IMR-90 (cell line): ENCODE measurements at regions not wholly inside any gene's neighbourhood (a gene's known extent, or its start where the extent isn't known, plus 50 kb on each side); places are given as distances from the start of the nearest gene placed in this dataset.

ENCODE experiments used
- ATAC-seq: fragments of 200-7000 bp; cut with Tn5 transposase; 2 replicates; pipeline ENCODE4 v1.9.1; 2020; ENCODE audit warnings: low read depth, mild to moderate bottlenecking, moderate library complexity
- BruUV-seq: library from RNA; stranded (reverse); fragments of 400-500 nt; replicated peaks from 2 replicates; lab custom pipeline; 2021; lab: Mats Ljungman, UMichigan
- CTCF ChIA-PET: fragments of 300-600 bp; formaldehyde crosslinking; extraction: SDS; loops from one replicate; lab custom pipeline; 2021; ENCODE audit warnings: antibody characterized with exemption; lab: Yijun Ruan, JAX
- POLR2A ChIA-PET: fragments of 300-600 bp; sonication (Branson Sonifier 250); formaldehyde crosslinking; loops from one replicate; lab custom pipeline; 2022; ENCODE audit warnings: antibody characterized with exemption; ENCODE audit not compliant: unreplicated experiment; lab: Charles Lee
- DNase-seq: peaks from one replicate; pipeline ENCODE4 v3.0.0; 2013
- H2AFZ ChIP-seq: replicated peaks from 2 replicates; pipeline ENCODE3; 2013; ENCODE audit warnings: low read length, mild to moderate bottlenecking; ENCODE audit not compliant: poor library complexity
- H2AK5ac ChIP-seq: 2 replicates; pipeline ENCODE4 v1.6.1; 2013; ENCODE audit warnings: low read depth, low read length, inconsistent platforms
- H2AK9ac ChIP-seq: replicated peaks from 2 replicates; pipeline ENCODE3; 2013; ENCODE audit warnings: mild to moderate bottlenecking, low read depth, low read length, moderate library complexity; ENCODE audit not compliant: poor library complexity
- H2BK120ac ChIP-seq: 2 replicates; pipeline ENCODE4 v1.6.1; 2013; ENCODE audit warnings: low read depth, low read length, inconsistent platforms
- H2BK15ac ChIP-seq: 3 replicates; pipeline ENCODE4 v1.6.1; 2013; ENCODE audit warnings: low read depth, low read length, inconsistent platforms
- H2BK20ac ChIP-seq: 2 replicates; pipeline ENCODE4 v1.6.1; 2013; ENCODE audit warnings: low read depth, mild to moderate bottlenecking, inconsistent platforms, low read length, moderate library complexity
- H2BK5ac ChIP-seq: 2 replicates; pipeline ENCODE4 v1.6.1; 2013; ENCODE audit warnings: mild to moderate bottlenecking, low read depth, low read length, inconsistent platforms; ENCODE audit not compliant: poor library complexity, severe bottlenecking
- H3K14ac ChIP-seq: replicated peaks from 2 replicates; pipeline ENCODE4 v1.6.1; 2013; ENCODE audit warnings: low read depth, low read length, inconsistent platforms
- H3K18ac ChIP-seq: 2 replicates; pipeline ENCODE4 v1.6.1; 2013; ENCODE audit warnings: low read depth, low read length, control low read depth
- H3K23ac ChIP-seq: 2 replicates; pipeline ENCODE4 v1.6.1; 2013; ENCODE audit warnings: low read depth, low read length, inconsistent platforms
- H3K27ac ChIP-seq: 2 replicates; pipeline ENCODE4 v1.5.1; 2013; ENCODE audit warnings: mild to moderate bottlenecking, control low read depth, low read length; ENCODE audit not compliant: insufficient read depth
- H3K27me3 ChIP-seq: 2 replicates; pipeline ENCODE4 v1.6.1; 2013; ENCODE audit warnings: low read length; ENCODE audit not compliant: control insufficient read depth, insufficient read depth
- H3K36me3 ChIP-seq: 2 replicates; pipeline ENCODE4 v1.6.1; 2013; ENCODE audit warnings: low read length, mixed read lengths; ENCODE audit not compliant: control insufficient read depth, insufficient read depth
- H3K4ac ChIP-seq: 2 replicates; pipeline ENCODE4 v1.6.1; 2013; ENCODE audit warnings: low read depth, low read length, inconsistent platforms
- H3K4me1 ChIP-seq: 2 replicates; pipeline ENCODE4 v1.6.1; 2013; ENCODE audit warnings: low read length, mixed read lengths; ENCODE audit not compliant: control insufficient read depth, insufficient read depth
- H3K4me2 ChIP-seq: 2 replicates; pipeline ENCODE4 v1.6.1; 2013; ENCODE audit warnings: low read depth, mild to moderate bottlenecking, control low read depth, low read length, moderate library complexity
- H3K4me3 ChIP-seq: 2 replicates; pipeline ENCODE4 v1.5.1; 2013; ENCODE audit warnings: low read depth, mild to moderate bottlenecking, control low read depth, low read length, moderate library complexity; ENCODE audit not compliant: insufficient read depth
- H3K56ac ChIP-seq: 2 replicates; pipeline ENCODE4 v1.6.1; 2013; ENCODE audit warnings: low read length, inconsistent platforms; ENCODE audit not compliant: insufficient read depth; ENCODE audit errors: extremely low read depth
- H3K79me1 ChIP-seq, 2 experiments: 2 replicates each; pipeline ENCODE4 v1.6.1; 2013; ENCODE audit warnings: low read length in 2 of 2, inconsistent platforms in 1 of 2, low read depth in 1 of 2
- H3K9ac ChIP-seq: 2 replicates; pipeline ENCODE4 v1.6.1; 2013; ENCODE audit warnings: low read depth, low read length, control low read depth
- H3K9me1 ChIP-seq: 2 replicates; pipeline ENCODE4 v1.6.1; 2013; ENCODE audit warnings: low read length, inconsistent platforms; ENCODE audit not compliant: insufficient read depth
- H3K9me3 ChIP-seq: 2 replicates; pipeline ENCODE4 v1.6.1; 2013; ENCODE audit warnings: low read length; ENCODE audit not compliant: control insufficient read depth, insufficient read depth
- H4K20me1 ChIP-seq: 2 replicates; pipeline ENCODE4 v1.6.1; 2013; ENCODE audit warnings: low read length, inconsistent platforms; ENCODE audit not compliant: insufficient read depth
- H4K5ac ChIP-seq: 2 replicates; pipeline ENCODE4 v1.6.1; 2013; ENCODE audit warnings: mild to moderate bottlenecking, low read depth, low read length, control low read depth
- H4K8ac ChIP-seq, 2 experiments: 2 replicates each; pipeline ENCODE4 v1.6.1; 2013; ENCODE audit warnings: low read depth in 2 of 2, low read length in 2 of 2, control low read depth in 1 of 2, inconsistent platforms in 1 of 2
- H4K91ac ChIP-seq: 2 replicates; pipeline ENCODE4 v1.6.1; 2013; ENCODE audit warnings: low read depth, low read length, inconsistent platforms; ENCODE audit not compliant: insufficient read depth
- BHLHE40 ChIP-seq: fragments of 150-350 bp; IDR thresholded peaks from 2 replicates; pipeline ENCODE4 v1.6.1; 2016; ENCODE audit warnings: mild to moderate bottlenecking, low read depth, low read length
- CEBPB ChIP-seq: IDR thresholded peaks from 2 replicates; pipeline ENCODE4 v1.6.1; 2012; ENCODE audit warnings: low read depth, low read length, improper control_type of control experiment
- CHD1 ChIP-seq: IDR thresholded peaks from 2 replicates; pipeline ENCODE4 v1.6.1; 2012; ENCODE audit warnings: low read depth, low read length, improper control_type of control experiment
- FOS ChIP-seq: fragments of 150-350 bp; IDR thresholded peaks from 2 replicates; pipeline ENCODE4 v1.6.1; 2016; ENCODE audit warnings: low read depth, low read length
- MAFK ChIP-seq: IDR thresholded peaks from 2 replicates; pipeline ENCODE4 v1.6.1; 2012; ENCODE audit warnings: low read depth, low read length, improper control_type of control experiment
- MAZ ChIP-seq: IDR thresholded peaks from 2 replicates; pipeline ENCODE4 v1.6.1; 2012; ENCODE audit warnings: low read depth, mild to moderate bottlenecking, low read length, improper control_type of control experiment, moderate library complexity, borderline replicate concordance
- MXI1 ChIP-seq: IDR thresholded peaks from 2 replicates; pipeline ENCODE4 v1.6.1; 2012; ENCODE audit warnings: low read depth, mild to moderate bottlenecking, low read length, moderate library complexity, borderline replicate concordance
- NFE2L2 ChIP-seq: fragments of 150-350 bp; IDR thresholded peaks from 2 replicates; pipeline ENCODE4 v1.6.1; 2016; ENCODE audit warnings: low read depth, mild to moderate bottlenecking, low read length
- POLR2A ChIP-seq: IDR thresholded peaks from 2 replicates; pipeline ENCODE4 v1.6.1; 2012; ENCODE audit warnings: mild to moderate bottlenecking, low read depth, low read length
- RAD21 ChIP-seq: IDR thresholded peaks from 2 replicates; pipeline ENCODE4 v1.6.1; 2012; ENCODE audit warnings: low read length, improper control_type of control experiment
- RCOR1 ChIP-seq: IDR thresholded peaks from 2 replicates; pipeline ENCODE4 v1.6.1; 2012; ENCODE audit warnings: mild to moderate bottlenecking, low read length, improper control_type of control experiment; ENCODE audit not compliant: insufficient replicate concordance
- RFX5 ChIP-seq: IDR thresholded peaks from 2 replicates; pipeline ENCODE4 v1.8.0; 2012; ENCODE audit warnings: low read depth, mild to moderate bottlenecking, low read length, moderate library complexity
- SMC3 ChIP-seq: fragments of 150-350 bp; IDR thresholded peaks from 2 replicates; pipeline ENCODE4 v1.6.1; 2016; ENCODE audit warnings: low read depth, mild to moderate bottlenecking, antibody characterized with exemption, low read length, moderate library complexity
- WGBS, 2 experiments: methylation state at CpG; one replicate each; pipeline versions ENCODE4 v1.1.5 to v1.1.7; 2013; ENCODE audit warnings: missing lambda C conversion rate in 2 of 2; ENCODE audit not compliant: insufficient read length in 1 of 2; ENCODE audit errors: extremely low coverage in 2 of 2; 5-methylcytosine and 5-hydroxymethylcytosine counted together
- dilution Hi-C: fragments of 300-500 bp; cut with HindIII; formaldehyde crosslinking; loops from one replicate; pipeline ENCODE4 v1.14.3; 2018; ENCODE audit warnings: low sequenced_read_pairs; ENCODE audit not compliant: unreplicated experiment
- in situ Hi-C: fragments of 300-500 bp; cut with MboI; formaldehyde crosslinking; loops from 3 replicates; pipeline ENCODE4 v1.14.3; 2019; ENCODE audit warnings: low sequenced_read_pairs, inconsistent platforms, mixed read lengths
- intact Hi-C: fragments of 100-400 bp; cut with micrococcal nuclease; formaldehyde crosslinking; loops from 2 replicates; pipeline ENCODE4 v1.10.0; 2022
- TF ChIP-seq, protein P1 (sequence below): conservative IDR thresholded peaks from 2 replicates; pipeline ENCODE4 v1.5.1; 2012; ENCODE audit warnings: mild to moderate bottlenecking, low read depth, low read length, improper control_type of control experiment
- TF ChIP-seq, protein P2 (sequence below): fragments of 150-350 bp; IDR thresholded peaks from 2 replicates; pipeline ENCODE4 v1.6.1; 2017; ENCODE audit warnings: mild to moderate bottlenecking, antibody characterized with exemption, low read length, low read depth
- TF ChIP-seq, protein P3 (sequence below): fragments of 150-350 bp; IDR thresholded peaks from 2 replicates; pipeline ENCODE4 v1.6.1; 2016; ENCODE audit warnings: low read depth, mild to moderate bottlenecking, low read length, moderate library complexity, borderline replicate concordance

DNA sequence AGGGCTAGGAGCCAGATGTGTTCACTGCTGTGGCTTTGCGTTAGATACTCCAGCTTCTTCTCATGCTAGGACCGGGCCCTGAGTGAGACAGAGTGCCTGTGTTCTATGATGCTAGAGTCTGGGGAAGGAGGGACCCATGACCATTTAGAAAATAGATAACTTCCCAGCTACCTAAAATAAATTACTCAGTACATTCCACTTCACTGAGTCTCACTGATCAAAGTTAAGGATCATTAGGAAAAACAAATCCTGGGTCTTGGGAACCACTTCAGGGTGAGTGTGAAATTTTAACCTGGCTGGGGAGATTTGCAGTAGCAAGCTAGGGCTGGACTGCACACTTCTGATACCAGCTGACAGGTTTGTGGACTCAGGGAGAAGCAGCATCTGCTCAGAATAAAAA lies 138.1 kb downstream of the EMX2 start:
- WGBS, 2 experiments, result no CpG with 5 or more reads among the region's 2 CpGs
- no TSS peak for BruUV-seq
- Histone ChIP-seq H3K9me1 (no peaks in the 10 kb centered on the region), H4K5ac (no peak overlapping the region), H3K18ac (no peak overlapping the region), H2AK5ac (no peak overlapping the region), H2AFZ (no peak overlapping the region), H2AK9ac (no peak overlapping the region), H3K4me1 (no peaks in the 10 kb centered on the region), H3K4me2 (no peak overlapping the region), H3K9ac (no peak overlapping the region), H3K23ac (no peak overlapping the region), H3K79me1 (no peaks in the 10 kb centered on the region), H4K20me1 (no peaks in the 10 kb centered on the region), H2BK5ac (no peak overlapping the region), H3K36me3 (no peaks in the 10 kb centered on the region), H4K8ac (no peak overlapping the region), H3K27me3 (no peaks in the 10 kb centered on the region), H3K14ac (no peak overlapping the region), H3K56ac (no peak overlapping the region), H4K91ac (no peak overlapping the region), H2BK120ac (no peak overlapping the region), H3K4me3 (no peak overlapping the region), H2BK20ac (no peak overlapping the region), H3K4ac (no peak overlapping the region), H3K9me3 (peaks cover 29% of the 10 kb centered on the region), H2BK15ac (no peak overlapping the region), H3K27ac (no peak overlapping the region)
- no peak for TF ChIP-seq FOS
- no peak for TF ChIP-seq NFE2L2
- no peak for TF ChIP-seq POLR2A
- TF ChIP-seq RCOR1, result no peak
- no peak for TF ChIP-seq MAFK
- no peak for TF ChIP-seq SMC3
- TF ChIP-seq CEBPB, result no peak
- no peak for TF ChIP-seq RAD21
- TF ChIP-seq MAZ, result no peak
- no peak for TF ChIP-seq MXI1
- TF ChIP-seq, protein P1, sequence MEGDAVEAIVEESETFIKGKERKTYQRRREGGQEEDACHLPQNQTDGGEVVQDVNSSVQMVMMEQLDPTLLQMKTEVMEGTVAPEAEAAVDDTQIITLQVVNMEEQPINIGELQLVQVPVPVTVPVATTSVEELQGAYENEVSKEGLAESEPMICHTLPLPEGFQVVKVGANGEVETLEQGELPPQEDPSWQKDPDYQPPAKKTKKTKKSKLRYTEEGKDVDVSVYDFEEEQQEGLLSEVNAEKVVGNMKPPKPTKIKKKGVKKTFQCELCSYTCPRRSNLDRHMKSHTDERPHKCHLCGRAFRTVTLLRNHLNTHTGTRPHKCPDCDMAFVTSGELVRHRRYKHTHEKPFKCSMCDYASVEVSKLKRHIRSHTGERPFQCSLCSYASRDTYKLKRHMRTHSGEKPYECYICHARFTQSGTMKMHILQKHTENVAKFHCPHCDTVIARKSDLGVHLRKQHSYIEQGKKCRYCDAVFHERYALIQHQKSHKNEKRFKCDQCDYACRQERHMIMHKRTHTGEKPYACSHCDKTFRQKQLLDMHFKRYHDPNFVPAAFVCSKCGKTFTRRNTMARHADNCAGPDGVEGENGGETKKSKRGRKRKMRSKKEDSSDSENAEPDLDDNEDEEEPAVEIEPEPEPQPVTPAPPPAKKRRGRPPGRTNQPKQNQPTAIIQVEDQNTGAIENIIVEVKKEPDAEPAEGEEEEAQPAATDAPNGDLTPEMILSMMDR, result no peak
- no peak for TF ChIP-seq CHD1
- no peak for TF ChIP-seq RFX5
- no peak for TF ChIP-seq BHLHE40
- TF ChIP-seq, protein P2, sequence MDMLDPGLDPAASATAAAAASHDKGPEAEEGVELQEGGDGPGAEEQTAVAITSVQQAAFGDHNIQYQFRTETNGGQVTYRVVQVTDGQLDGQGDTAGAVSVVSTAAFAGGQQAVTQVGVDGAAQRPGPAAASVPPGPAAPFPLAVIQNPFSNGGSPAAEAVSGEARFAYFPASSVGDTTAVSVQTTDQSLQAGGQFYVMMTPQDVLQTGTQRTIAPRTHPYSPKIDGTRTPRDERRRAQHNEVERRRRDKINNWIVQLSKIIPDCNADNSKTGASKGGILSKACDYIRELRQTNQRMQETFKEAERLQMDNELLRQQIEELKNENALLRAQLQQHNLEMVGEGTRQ, result no peak
- TF ChIP-seq, protein P3, sequence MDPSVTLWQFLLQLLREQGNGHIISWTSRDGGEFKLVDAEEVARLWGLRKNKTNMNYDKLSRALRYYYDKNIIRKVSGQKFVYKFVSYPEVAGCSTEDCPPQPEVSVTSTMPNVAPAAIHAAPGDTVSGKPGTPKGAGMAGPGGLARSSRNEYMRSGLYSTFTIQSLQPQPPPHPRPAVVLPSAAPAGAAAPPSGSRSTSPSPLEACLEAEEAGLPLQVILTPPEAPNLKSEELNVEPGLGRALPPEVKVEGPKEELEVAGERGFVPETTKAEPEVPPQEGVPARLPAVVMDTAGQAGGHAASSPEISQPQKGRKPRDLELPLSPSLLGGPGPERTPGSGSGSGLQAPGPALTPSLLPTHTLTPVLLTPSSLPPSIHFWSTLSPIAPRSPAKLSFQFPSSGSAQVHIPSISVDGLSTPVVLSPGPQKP, result no peak
- dilution Hi-C loops (no loop called here), in situ Hi-C loops (no loop called here), intact Hi-C loops (no loop called here)
- POLR2A ChIA-PET, result no interaction called here
- DNase-seq (no peak), ATAC-seq (no peak)
- CTCF ChIA-PET, result no interaction called here
